Thoracic aorta (tissue), 2 donors: ENCODE measurements at regions not wholly inside any gene's neighbourhood (a gene's known extent, or its start where the extent isn't known, plus 50 kb on each side); places are given as distances from the start of the nearest gene placed in this dataset.

Source experiments
- ATAC-seq: fragments of 150-250 bp; one replicate; pipeline ENCODE4 v1.8.0; 2017; ENCODE audit warnings: low read depth; ENCODE audit not compliant: insufficient number of reproducible peaks, low FRiP score
- DNase-seq: peaks from one replicate; pipeline ENCODE4 v3.0.0-alpha.2; 2020; ENCODE audit warnings: low spot score
- H3K27ac ChIP-seq, 2 donors: fragments of 200-600 bp; sonication (generic); 1 replicate in 1 of 2; 2 replicates in 1 of 2; pipeline ENCODE4 v1.5.1; 2016; ENCODE audit warnings: mild to moderate bottlenecking in 2 of 2, moderate library complexity in 2 of 2
- H3K27me3 ChIP-seq: fragments of 200-600 bp; sonication (generic); replicated peaks from 2 replicates; pipeline ENCODE4 v1.6.0; 2016; ENCODE audit warnings: mild to moderate bottlenecking; ENCODE audit not compliant: insufficient read depth
- H3K36me3 ChIP-seq: fragments of 200-600 bp; sonication (generic); one replicate; pipeline ENCODE4 v1.5.1; 2016
- H3K4me1 ChIP-seq, 2 donors: fragments of 200-600 bp; sonication (generic); 1 replicate in 1 of 2; 2 replicates in 1 of 2; pipeline versions ENCODE4 v1.5.1 to v1.6.0; 2016; ENCODE audit warnings: low read depth in 2 of 2, mild to moderate bottlenecking in 1 of 2; ENCODE audit not compliant: control insufficient read depth in 1 of 2
- H3K4me3 ChIP-seq: fragments of 200-600 bp; sonication (generic); 2 replicates; pipeline ENCODE4 v1.5.1; 2016; ENCODE audit warnings: mild to moderate bottlenecking
- H3K9me3 ChIP-seq: fragments of 200-600 bp; sonication (generic); 2 replicates; pipeline ENCODE4 v1.5.1; 2016
- TF ChIP-seq, protein P1 (sequence below): fragments of 200-600 bp; sonication (generic); IDR thresholded peaks from one replicate; pipeline ENCODE4 v1.5.1; 2019; ENCODE audit warnings: antibody characterized with exemption

DNA sequence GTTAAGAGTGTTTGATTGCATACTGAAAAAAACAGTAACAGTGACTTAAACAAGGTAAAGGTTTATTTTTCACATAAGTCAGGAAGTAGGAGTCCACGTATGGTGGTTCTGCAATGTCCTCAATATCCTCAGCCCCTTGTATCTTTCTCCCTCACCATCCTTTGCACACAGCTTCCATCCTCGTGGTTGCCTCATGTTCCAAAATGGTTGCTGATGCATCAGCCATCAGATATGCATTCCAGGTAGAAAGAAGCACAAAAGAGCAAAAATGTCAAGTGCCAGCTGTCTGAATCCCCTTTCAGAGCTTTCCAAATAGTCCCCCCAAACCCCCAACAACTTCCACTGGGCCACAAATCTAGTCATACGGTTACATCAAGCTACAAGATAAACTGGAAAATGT lies 138.1 kb downstream of the SYF2 start:
- TF ChIP-seq, protein P1, sequence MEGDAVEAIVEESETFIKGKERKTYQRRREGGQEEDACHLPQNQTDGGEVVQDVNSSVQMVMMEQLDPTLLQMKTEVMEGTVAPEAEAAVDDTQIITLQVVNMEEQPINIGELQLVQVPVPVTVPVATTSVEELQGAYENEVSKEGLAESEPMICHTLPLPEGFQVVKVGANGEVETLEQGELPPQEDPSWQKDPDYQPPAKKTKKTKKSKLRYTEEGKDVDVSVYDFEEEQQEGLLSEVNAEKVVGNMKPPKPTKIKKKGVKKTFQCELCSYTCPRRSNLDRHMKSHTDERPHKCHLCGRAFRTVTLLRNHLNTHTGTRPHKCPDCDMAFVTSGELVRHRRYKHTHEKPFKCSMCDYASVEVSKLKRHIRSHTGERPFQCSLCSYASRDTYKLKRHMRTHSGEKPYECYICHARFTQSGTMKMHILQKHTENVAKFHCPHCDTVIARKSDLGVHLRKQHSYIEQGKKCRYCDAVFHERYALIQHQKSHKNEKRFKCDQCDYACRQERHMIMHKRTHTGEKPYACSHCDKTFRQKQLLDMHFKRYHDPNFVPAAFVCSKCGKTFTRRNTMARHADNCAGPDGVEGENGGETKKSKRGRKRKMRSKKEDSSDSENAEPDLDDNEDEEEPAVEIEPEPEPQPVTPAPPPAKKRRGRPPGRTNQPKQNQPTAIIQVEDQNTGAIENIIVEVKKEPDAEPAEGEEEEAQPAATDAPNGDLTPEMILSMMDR, result no peak

DNA sequence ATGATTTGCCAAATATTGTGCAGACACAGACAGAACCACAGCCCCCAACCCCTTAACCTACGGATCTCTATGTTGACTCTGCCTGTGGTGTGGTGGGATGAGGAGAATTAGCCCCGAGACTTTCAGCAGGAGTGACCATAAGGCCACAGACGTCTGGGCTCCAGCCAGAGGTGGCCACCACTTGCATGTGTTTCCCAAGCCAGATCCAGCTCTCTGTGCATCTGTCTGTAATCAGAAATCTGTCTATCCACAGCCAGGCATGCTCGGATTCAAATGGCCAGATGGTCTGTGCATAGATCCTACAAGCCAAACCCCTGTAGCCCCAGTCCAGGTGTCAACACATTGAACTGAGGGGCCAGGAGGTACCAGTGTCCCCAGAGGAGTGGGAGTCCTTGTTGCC lies 140.6 kb downstream of the SYF2 start:
- Histone ChIP-seq H3K36me3 (no peaks in the 10 kb centered on the region), H3K27ac (no peak overlapping the region), H3K27me3 (no peaks in the 10 kb centered on the region), H3K9me3 (no peaks in the 10 kb centered on the region), H3K4me1 (no peaks in the 10 kb centered on the region), H3K4me3 (no peak overlapping the region)
- no peak for ATAC-seq
- no peak for DNase-seq
- TF ChIP-seq, protein P1, result no peak

More for the DNA sequence above, 138.1 kb downstream of the SYF2 start:
- no peaks in the 10 kb centered on the region for H3K36me3 ChIP-seq
- H3K27me3 ChIP-seq, result no peaks in the 10 kb centered on the region
- DNase-seq (no peak), ATAC-seq (no peak)
- H3K27ac ChIP-seq, result no peak overlapping the region
- H3K4me3 ChIP-seq, result no peak overlapping the region
- H3K9me3 ChIP-seq, result no peaks in the 10 kb centered on the region
- no peaks in the 10 kb centered on the region for H3K4me1 ChIP-seq

DNA sequence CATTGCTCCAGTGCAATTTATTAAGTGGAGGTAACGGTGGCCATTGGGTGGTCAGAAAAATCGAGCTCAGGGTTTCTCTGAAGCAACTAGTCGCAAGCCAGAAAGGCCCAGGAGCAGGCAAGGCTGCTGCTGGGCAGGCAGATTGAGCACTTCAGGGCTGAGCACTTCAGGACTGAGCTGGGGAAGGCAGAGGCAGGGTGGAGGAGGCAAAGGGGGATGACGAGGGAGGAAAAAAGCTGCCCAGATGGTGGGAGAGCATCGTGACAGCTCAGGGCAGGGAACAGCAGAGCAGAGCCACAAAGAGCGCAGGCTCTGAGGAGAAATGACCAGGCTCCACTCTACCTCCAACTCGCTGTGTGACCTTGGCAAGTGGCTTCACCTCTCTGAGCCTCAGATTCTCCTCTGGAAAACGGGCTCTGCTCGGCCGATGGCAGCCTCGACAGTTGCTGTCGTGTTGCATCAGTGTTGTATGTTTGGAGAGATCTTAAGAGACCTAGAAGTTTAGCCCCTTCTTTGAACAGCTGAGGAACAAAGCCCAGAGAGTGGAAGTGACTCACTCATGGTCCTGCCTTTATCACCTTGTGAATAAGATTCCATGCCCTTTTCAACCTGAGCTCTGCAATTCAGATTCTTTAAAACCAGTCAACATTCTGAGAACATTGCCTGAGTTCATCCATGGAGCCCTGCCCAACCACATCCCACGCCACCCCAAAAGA lies 141.4 kb downstream of the SYF2 start:
- H3K9me3 ChIP-seq, result no peaks in the 10 kb centered on the region
- H3K27me3 ChIP-seq, result no peaks in the 10 kb centered on the region
- DNase-seq (no peak), ATAC-seq (no peak)
- no peaks in the 10 kb centered on the region for H3K4me1 ChIP-seq
- no peak overlapping the region for H3K27ac ChIP-seq
- TF ChIP-seq, protein P1, result no peak
- no peak overlapping the region for H3K4me3 ChIP-seq
- H3K36me3 ChIP-seq, result no peaks in the 10 kb centered on the region

DNA sequence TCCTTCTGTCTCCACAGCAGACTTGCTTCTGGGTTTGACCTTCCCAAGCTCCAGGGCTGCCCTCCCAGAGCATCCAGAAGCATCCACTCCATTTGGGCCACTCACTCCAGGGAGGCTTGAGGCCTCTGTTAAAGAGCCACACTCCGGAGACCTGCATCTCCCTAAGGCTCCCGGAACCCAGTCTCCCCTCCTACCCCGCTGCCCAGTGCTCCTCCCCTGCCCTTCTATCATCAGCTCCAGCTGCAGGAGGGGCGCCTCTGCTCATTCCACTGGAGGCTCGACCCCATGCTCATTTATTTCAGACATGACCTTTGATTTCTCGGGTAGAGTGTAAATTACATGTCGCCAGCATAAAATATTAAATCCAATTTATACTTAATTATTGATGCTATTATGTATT lies 142.5 kb downstream of the SYF2 start:
- H3K36me3 ChIP-seq, result no peaks in the 10 kb centered on the region
- ATAC-seq, result no peak
- no peaks in the 10 kb centered on the region for H3K4me1 ChIP-seq
- no peaks in the 10 kb centered on the region for H3K9me3 ChIP-seq
- no peaks in the 10 kb centered on the region for H3K27me3 ChIP-seq
- no peak overlapping the region for H3K27ac ChIP-seq
- no peak for DNase-seq
- H3K4me3 ChIP-seq, result no peak overlapping the region
- TF ChIP-seq, protein P1, result no peak

DNA sequence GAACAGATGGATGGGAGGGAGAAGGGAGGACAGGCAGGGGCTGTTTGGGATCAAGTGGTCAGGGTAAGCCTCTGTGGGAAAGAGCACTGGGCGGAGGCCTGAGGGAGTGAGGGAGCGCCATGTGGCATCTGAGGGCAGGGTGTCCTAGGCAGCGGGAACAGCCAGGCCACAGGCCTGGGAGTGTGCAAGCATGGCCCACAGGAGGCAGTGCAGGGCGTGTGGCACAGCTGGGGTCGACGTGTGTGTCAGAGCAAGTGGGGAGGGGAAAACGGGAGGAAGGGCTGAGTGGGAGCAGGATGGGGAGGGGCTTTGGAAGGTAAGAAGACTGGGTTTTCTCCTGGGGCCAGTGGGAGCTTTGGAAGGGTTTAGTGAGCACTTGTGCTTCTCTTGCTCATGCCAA lies 143.4 kb downstream of the SYF2 start:
- Histone ChIP-seq H3K4me1 (no peaks in the 10 kb centered on the region), H3K27me3 (no peaks in the 10 kb centered on the region), H3K9me3 (no peaks in the 10 kb centered on the region), H3K27ac (no peak overlapping the region), H3K4me3 (no peak overlapping the region), H3K36me3 (no peaks in the 10 kb centered on the region)
- TF ChIP-seq, protein P1, result no peak
- no peak for ATAC-seq
- DNase-seq, result no peak
